Tibial nerve (tissue), 4 donors: ENCODE measurements at regions not wholly inside any gene's neighbourhood (a gene's known extent, or its start where the extent isn't known, plus 50 kb on each side); places are given as distances from the start of the nearest gene placed in this dataset.
"Not testable (repeated sequence)": the region's sequence is repeated elsewhere in the genome, so short reads cannot be mapped to it uniquely, and the experiment has no call there.

Experiments used
- DNase-seq, 2 donors: peaks; one replicate each; pipeline ENCODE4 v3.0.0-alpha.2; 2019; ENCODE audit warnings: low spot score in 2 of 2
- H3K27ac ChIP-seq, 4 donors: fragments of 200-600 bp; sonication (generic) in 3 of 4; one replicate each; pipeline ENCODE4 v1.5.1; 2017 to 2019; ENCODE audit warnings: mild to moderate bottlenecking in 1 of 4
- H3K27me3 ChIP-seq, 2 donors: fragments of 200-600 bp; sonication (generic) in 1 of 2; one replicate each; pipeline versions ENCODE4 v1.5.1 to v1.6.0; 2017 to 2019
- H3K36me3 ChIP-seq, 3 donors: fragments of 200-600 bp; sonication (generic); one replicate each; pipeline ENCODE4 v1.5.1; 2018 to 2019
- H3K4me1 ChIP-seq, 4 donors: fragments of 200-600 bp; sonication (generic) in 3 of 4; one replicate each; pipeline ENCODE4 v1.5.1; 2017 to 2019
- H3K4me3 ChIP-seq, 4 donors: fragments of 200-600 bp; sonication (generic) in 3 of 4; one replicate each; pipeline ENCODE4 v1.5.1; 2017 to 2019; ENCODE audit warnings: mild to moderate bottlenecking in 1 of 4, moderate library complexity in 1 of 4
- H3K9me3 ChIP-seq, 4 donors: fragments of 200-600 bp; sonication (generic) in 3 of 4; one replicate each; pipeline ENCODE4 v1.5.1; 2017 to 2019
- EP300 ChIP-seq, 2 donors: sonication (generic); formaldehyde crosslinking; IDR thresholded peaks; one replicate each; pipeline ENCODE4 v1.6.1; 2017; ENCODE audit warnings: antibody characterized with exemption in 2 of 2, mild to moderate bottlenecking in 1 of 2
- POLR2A ChIP-seq, 2 donors: fragments of 450-650 bp; IDR thresholded peaks; one replicate each; pipeline ENCODE4 v1.6.1; 2017; ENCODE audit warnings: antibody characterized with exemption in 2 of 2, mild to moderate bottlenecking in 2 of 2, moderate library complexity in 2 of 2
- whole genome bisulfite sequencing, 2 donors: methylation state at CpG; one replicate each; pipeline ENCODE4 v1.1.5; 2018; 5-methylcytosine and 5-hydroxymethylcytosine counted together
- TF ChIP-seq, protein P1 (sequence below), 5 experiments: fragments of 200-600 bp in 3 of 5; fragments of 450-650 bp in 2 of 5; sonication (generic) in 3 of 5; IDR thresholded peaks; one replicate each; pipeline ENCODE4 v1.5.1; 2016 to 2019; ENCODE audit warnings: antibody characterized with exemption in 5 of 5, mild to moderate bottlenecking in 3 of 5, moderate library complexity in 2 of 5

- Histone ChIP-seq H3K9me3 (no peaks in the 10 kb centered on the region), H3K4me3 (no peak overlapping the region), H3K4me1 (no peaks in the 10 kb centered on the region), H3K27ac (no peak overlapping the region), H3K36me3 (no peaks in the 10 kb centered on the region), H3K27me3 (no peaks in the 10 kb centered on the region)
- DNase-seq = no peak
- TF ChIP-seq, protein P1, sequence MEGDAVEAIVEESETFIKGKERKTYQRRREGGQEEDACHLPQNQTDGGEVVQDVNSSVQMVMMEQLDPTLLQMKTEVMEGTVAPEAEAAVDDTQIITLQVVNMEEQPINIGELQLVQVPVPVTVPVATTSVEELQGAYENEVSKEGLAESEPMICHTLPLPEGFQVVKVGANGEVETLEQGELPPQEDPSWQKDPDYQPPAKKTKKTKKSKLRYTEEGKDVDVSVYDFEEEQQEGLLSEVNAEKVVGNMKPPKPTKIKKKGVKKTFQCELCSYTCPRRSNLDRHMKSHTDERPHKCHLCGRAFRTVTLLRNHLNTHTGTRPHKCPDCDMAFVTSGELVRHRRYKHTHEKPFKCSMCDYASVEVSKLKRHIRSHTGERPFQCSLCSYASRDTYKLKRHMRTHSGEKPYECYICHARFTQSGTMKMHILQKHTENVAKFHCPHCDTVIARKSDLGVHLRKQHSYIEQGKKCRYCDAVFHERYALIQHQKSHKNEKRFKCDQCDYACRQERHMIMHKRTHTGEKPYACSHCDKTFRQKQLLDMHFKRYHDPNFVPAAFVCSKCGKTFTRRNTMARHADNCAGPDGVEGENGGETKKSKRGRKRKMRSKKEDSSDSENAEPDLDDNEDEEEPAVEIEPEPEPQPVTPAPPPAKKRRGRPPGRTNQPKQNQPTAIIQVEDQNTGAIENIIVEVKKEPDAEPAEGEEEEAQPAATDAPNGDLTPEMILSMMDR (IDR thresholded peaks at IDR 0.05) = no peak
- TF ChIP-seq EP300 (IDR thresholded peaks at IDR 0.05) (no peak), POLR2A (IDR thresholded peaks at IDR 0.05) (no peak)
- 70 to 72% methylated on average over 2 of the region's 2 CpGs for WGBS, 2 donors
Measured at GRCh38 chr4:130027973-130028372, 932.0 kb downstream of the C4orf33 start.

DNA sequence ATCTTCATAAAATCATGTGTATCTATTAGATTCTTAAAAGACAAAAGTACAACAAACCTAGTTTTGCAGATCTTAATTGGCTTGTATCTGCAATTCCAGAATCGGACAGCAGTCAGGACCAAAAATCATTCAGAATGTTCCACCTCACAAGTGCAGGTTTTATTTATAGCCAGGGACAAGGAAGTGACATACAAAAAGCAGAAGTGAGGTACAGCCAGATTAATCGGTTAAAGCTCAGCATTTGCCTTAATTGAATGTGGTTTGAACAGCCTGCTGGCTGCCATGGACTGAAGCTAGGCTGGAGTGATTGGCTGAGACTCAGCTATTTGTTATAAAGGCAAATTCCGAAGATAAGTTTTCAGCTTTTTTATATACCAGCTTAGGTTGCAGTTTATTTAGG is 932.6 kb downstream of the C4orf33 start:
- Histone ChIP-seq H3K36me3 (no peaks in the 10 kb centered on the region), H3K4me1 (no peaks in the 10 kb centered on the region), H3K9me3 (no peaks in the 10 kb centered on the region), H3K27ac (no peak overlapping the region), H3K4me3 (no peak overlapping the region), H3K27me3 (no peaks in the 10 kb centered on the region)
- TF ChIP-seq EP300 (IDR thresholded peaks at IDR 0.05) (no peak), POLR2A (IDR thresholded peaks at IDR 0.05) (no peak)
- TF ChIP-seq, protein P1 (IDR thresholded peaks at IDR 0.05) = no peak
- no peak for DNase-seq
- WGBS, 2 donors = 56 to 60% methylated on average over 3 of the region's 3 CpGs

DNA sequence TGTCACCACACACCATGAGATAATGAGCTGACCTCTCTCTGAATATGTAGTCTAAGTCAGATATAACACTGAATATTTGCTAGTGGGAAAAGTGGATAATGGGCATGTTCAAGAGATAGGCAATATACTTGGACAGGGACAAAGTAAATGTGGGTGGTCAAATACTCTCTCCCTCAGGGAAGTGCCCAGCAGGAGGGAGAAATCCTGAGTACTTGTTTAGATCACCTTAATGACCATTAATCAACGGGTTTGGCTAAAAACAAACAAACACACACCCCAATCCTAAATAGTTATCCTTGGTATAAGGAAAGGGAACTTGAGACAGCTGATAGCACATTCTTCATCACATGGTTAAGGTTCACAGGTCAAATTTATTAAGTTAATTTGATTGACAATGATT is 933.5 kb downstream of the C4orf33 start:
- no peak overlapping the region for H3K27ac ChIP-seq
- no peaks in the 10 kb centered on the region for H3K9me3 ChIP-seq
- H3K36me3 ChIP-seq = no peaks in the 10 kb centered on the region
- no peaks in the 10 kb centered on the region for H3K4me1 ChIP-seq
- WGBS, 2 donors = 22 to 27% methylated on average over 1 of the region's 1 CpG
- TF ChIP-seq, protein P1 (IDR thresholded peaks at IDR 0.05) = no peak
- TF ChIP-seq EP300 (IDR thresholded peaks at IDR 0.05) = no peak
- TF ChIP-seq POLR2A (IDR thresholded peaks at IDR 0.05) = no peak
- no peak overlapping the region for H3K4me3 ChIP-seq
- no peak for DNase-seq
- H3K27me3 ChIP-seq = no peaks in the 10 kb centered on the region

DNA sequence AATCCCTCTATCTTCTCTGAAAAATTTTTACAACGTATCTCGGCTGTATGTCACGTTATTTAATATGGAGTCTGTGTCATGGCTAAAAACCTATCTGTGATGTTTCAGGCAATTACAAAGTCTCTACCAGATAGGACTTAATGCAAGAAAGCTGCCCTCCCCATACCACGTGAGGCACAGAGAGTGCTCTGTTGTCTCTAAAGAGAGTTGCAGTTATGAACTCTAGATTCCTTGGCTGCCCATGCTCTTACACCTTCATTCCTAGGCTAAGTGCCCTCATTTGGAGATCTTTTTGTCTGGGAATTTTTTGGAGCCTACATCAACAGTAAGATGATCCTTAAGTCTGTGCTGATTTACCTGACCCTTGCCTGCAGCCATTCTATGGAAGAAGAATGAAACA is 935.9 kb downstream of the C4orf33 start:
- WGBS, 2 donors = 92 to 94% methylated on average over 4 of the region's 4 CpGs
- no peak overlapping the region for H3K27ac ChIP-seq
- no peaks in the 10 kb centered on the region for H3K9me3 ChIP-seq
- DNase-seq = no peak
- H3K36me3 ChIP-seq = no peaks in the 10 kb centered on the region
- no peaks in the 10 kb centered on the region for H3K4me1 ChIP-seq
- TF ChIP-seq EP300 (IDR thresholded peaks at IDR 0.05) (no peak), POLR2A (IDR thresholded peaks at IDR 0.05) (no peak)
- TF ChIP-seq, protein P1 (IDR thresholded peaks at IDR 0.05) = no peak
- no peak overlapping the region for H3K4me3 ChIP-seq
- H3K27me3 ChIP-seq = no peaks in the 10 kb centered on the region

GRCh38 chr4:130033657-130034056 is 937.7 kb downstream of the C4orf33 start:
- not testable (repeated sequence) for H3K27me3 ChIP-seq, H3K4me1 ChIP-seq, H3K4me3 ChIP-seq, DNase-seq, H3K27ac ChIP-seq, H3K36me3 ChIP-seq, H3K9me3 ChIP-seq
- WGBS, 2 donors = 97% methylated on average over 7 of the region's 7 CpGs

DNA sequence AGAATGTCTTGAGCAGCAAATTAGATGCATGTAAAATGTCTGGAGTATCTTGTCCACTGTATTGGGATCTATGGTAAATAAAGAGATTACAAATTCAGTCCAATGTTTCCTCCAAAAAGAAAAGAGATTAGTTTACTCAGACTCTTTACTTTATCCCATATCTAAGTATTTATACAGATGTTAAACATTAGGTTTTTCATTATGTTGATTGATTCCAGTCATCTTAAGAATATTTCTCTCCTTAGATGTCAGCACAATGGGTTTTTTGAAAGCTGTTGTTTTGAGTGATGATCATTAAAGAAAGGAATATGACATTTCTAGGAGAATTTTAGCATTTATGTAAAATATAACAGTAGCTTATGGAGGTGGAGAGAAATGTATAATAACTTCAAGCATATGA is 938.9 kb downstream of the C4orf33 start:
- Histone ChIP-seq H3K4me1 (no peaks in the 10 kb centered on the region), H3K9me3 (no peaks in the 10 kb centered on the region), H3K36me3 (no peaks in the 10 kb centered on the region), H3K4me3 (no peak overlapping the region), H3K27me3 (no peaks in the 10 kb centered on the region), H3K27ac (no peak overlapping the region)
- DNase-seq = no peak
- TF ChIP-seq EP300 (IDR thresholded peaks at IDR 0.05) = no peak
- TF ChIP-seq POLR2A (IDR thresholded peaks at IDR 0.05) = no peak
- TF ChIP-seq, protein P1 (IDR thresholded peaks at IDR 0.05) = no peak
